ENCODE measurements at regions not wholly inside any gene's neighbourhood (a gene's known extent, or its start where the extent isn't known, plus 50 kb on each side); places are given as distances from the start of the nearest gene placed in this dataset.

DNA sequence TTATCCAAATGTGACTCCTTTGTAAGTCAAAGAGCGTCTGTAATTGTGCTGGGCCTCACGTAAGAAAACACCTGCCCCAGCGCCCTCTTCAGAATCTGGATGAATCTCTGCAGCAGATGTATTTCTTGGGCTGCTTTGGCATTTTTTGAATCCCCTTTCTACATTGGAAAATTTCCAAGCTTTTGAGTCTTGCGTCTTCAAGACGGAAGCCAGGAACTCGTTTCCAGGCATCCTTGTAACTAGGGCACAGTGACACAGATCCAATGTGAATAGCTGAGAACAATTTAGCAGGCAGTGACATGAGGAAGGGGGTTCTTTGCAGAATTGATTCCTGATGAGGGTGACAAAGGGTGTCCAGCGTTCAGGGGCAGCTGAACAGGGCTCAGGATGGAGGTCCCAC lies 862.3 kb downstream of the TYW1 start:
- TF ChIP-seq CTCF (IDR thresholded peaks at IDR 0.05) (no peak), POLR2A (IDR thresholded peaks at IDR 0.05) (no peak)
